DND-41 (cell line): ENCODE measurements at regions not wholly inside any gene's neighbourhood (a gene's known extent, or its start where the extent isn't known, plus 50 kb on each side); places are given as distances from the start of the nearest gene placed in this dataset.

Experiments used
- ATAC-seq: fragments of 200-7000 bp; cut with Tn5 transposase; 3 replicates; pipeline ENCODE4 v1.9.1; 2021; ENCODE audit warnings: low read depth; ENCODE audit not compliant: insufficient read depth
- DNase-seq: peaks from one replicate; pipeline ENCODE4 v3.0.0-alpha.2; 2020
- H2AFZ ChIP-seq: 2 replicates; pipeline ENCODE4 v1.6.0; 2012; ENCODE audit warnings: low read depth, low read length
- H3K27ac ChIP-seq: 2 replicates; pipeline ENCODE4 v1.5.1; 2012; ENCODE audit warnings: low read length, inconsistent platforms
- H3K27me3 ChIP-seq: fragments of 200-600 bp; sonication (generic); 2 replicates; pipeline ENCODE4 v1.6.0; 2012; ENCODE audit warnings: low read length, mild to moderate bottlenecking, inconsistent platforms; ENCODE audit not compliant: insufficient read depth, poor library complexity
- H3K36me3 ChIP-seq: 2 replicates; pipeline ENCODE4 v1.5.1; 2012; ENCODE audit warnings: low read length, inconsistent platforms; ENCODE audit not compliant: insufficient read depth
- H3K4me1 ChIP-seq: 2 replicates; pipeline ENCODE4 v1.5.1; 2012; ENCODE audit warnings: mild to moderate bottlenecking, low read length; ENCODE audit not compliant: insufficient read depth
- H3K4me2 ChIP-seq: 2 replicates; pipeline ENCODE4 v1.6.0; 2012; ENCODE audit warnings: mild to moderate bottlenecking, moderate library complexity, low read length, inconsistent platforms; ENCODE audit not compliant: insufficient read depth
- H3K4me3 ChIP-seq, 2 experiments: fragments of 200-600 bp in 1 of 2; shearing (Covaris generic) in 1 of 2; 2 replicates each; pipeline ENCODE4 v1.5.1; 2012 to 2016; ENCODE audit warnings: inconsistent platforms in 2 of 2, low read length in 2 of 2, mild to moderate bottlenecking in 2 of 2, low read depth in 1 of 2, moderate library complexity in 1 of 2
- H3K79me2 ChIP-seq: 2 replicates; pipeline ENCODE4 v1.6.0; 2012; ENCODE audit warnings: low read length, inconsistent platforms; ENCODE audit not compliant: insufficient read depth
- H3K9ac ChIP-seq: 2 replicates; pipeline ENCODE4 v1.6.0; 2012; ENCODE audit warnings: low read depth, mild to moderate bottlenecking, inconsistent platforms, low read length, moderate library complexity
- H3K9me3 ChIP-seq: 2 replicates; pipeline ENCODE4 v1.5.1; 2012; ENCODE audit warnings: low read length, moderate library complexity, mild to moderate bottlenecking, inconsistent platforms; ENCODE audit not compliant: insufficient read depth, severe bottlenecking
- H4K20me1 ChIP-seq: 2 replicates; pipeline ENCODE4 v1.6.0; 2012; ENCODE audit warnings: low read length; ENCODE audit not compliant: insufficient read depth
- EZH2 ChIP-seq: IDR thresholded peaks from 3 replicates; pipeline ENCODE4 v1.6.1; 2012; ENCODE audit warnings: borderline replicate concordance, low read depth, mild to moderate bottlenecking, moderate library complexity, low read length, inconsistent platforms; ENCODE audit not compliant: severe bottlenecking
- TF ChIP-seq, protein P1 (sequence below): IDR thresholded peaks from 2 replicates; pipeline ENCODE4 v1.5.1; 2012; ENCODE audit warnings: borderline replicate concordance, low read length, moderate library complexity, mild to moderate bottlenecking; ENCODE audit not compliant: poor library complexity, severe bottlenecking; ENCODE audit errors: extremely low read depth

DNA sequence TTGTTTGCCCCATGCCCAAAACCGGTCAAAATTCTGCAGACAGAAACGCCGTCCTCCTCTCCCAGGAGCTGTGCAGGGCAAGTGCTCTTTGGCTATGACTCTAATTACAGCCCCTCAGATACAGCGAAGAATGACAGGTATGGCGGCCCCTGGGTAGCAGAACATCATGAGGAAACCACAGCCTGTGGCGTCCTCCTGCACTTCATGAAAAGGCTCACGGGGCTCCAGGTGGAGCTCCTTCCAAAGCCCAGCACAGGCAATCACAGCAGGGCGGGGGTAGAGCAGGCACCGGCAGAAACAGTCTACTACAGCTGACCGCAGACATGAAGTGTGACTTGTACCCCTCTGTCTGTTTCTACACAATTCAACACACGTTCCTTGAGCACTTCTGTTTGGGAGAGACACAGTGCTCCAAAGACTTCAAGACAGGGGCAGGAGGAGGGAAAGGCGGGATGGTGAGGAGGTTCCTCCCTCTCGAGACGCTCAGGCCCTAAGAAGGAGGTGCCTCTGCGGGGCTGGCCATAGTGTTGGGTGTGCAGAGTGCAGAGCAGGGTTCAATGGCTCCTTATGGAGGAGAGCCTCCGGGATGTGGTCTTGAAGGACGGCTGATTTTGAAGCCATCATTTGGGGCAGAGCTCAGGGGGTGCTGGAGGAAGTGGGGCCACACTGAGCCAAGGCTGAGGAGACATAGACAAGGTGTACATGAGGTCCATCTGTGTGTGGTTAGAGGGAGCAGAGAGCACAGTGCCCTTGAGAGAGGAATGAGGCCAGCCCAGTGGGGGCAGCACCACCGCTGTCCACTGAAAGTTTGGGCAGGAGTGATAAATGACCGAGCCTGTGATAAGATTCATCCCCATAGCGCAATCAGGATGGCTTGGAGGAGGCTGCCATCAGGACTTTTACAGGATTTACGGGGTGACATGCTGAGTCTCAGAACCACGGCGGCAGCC lies 468.3 kb downstream of the EIPR1 start:
- Histone ChIP-seq H3K4me1 (no peaks in the 10 kb centered on the region), H2AFZ (no peak overlapping the region), H3K27me3 (no peaks in the 10 kb centered on the region), H3K4me3 (no peak overlapping the region), H3K27ac (no peak overlapping the region), H4K20me1 (no peaks in the 10 kb centered on the region), H3K79me2 (no peaks in the 10 kb centered on the region), H3K9me3 (no peaks in the 10 kb centered on the region), H3K4me2 (no peak overlapping the region), H3K36me3 (no peaks in the 10 kb centered on the region), H3K9ac (no peak overlapping the region)
- no peak for ATAC-seq
- TF ChIP-seq, protein P1, sequence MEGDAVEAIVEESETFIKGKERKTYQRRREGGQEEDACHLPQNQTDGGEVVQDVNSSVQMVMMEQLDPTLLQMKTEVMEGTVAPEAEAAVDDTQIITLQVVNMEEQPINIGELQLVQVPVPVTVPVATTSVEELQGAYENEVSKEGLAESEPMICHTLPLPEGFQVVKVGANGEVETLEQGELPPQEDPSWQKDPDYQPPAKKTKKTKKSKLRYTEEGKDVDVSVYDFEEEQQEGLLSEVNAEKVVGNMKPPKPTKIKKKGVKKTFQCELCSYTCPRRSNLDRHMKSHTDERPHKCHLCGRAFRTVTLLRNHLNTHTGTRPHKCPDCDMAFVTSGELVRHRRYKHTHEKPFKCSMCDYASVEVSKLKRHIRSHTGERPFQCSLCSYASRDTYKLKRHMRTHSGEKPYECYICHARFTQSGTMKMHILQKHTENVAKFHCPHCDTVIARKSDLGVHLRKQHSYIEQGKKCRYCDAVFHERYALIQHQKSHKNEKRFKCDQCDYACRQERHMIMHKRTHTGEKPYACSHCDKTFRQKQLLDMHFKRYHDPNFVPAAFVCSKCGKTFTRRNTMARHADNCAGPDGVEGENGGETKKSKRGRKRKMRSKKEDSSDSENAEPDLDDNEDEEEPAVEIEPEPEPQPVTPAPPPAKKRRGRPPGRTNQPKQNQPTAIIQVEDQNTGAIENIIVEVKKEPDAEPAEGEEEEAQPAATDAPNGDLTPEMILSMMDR: no peak
- no peak for TF ChIP-seq EZH2
- DNase-seq: no peak

DNA sequence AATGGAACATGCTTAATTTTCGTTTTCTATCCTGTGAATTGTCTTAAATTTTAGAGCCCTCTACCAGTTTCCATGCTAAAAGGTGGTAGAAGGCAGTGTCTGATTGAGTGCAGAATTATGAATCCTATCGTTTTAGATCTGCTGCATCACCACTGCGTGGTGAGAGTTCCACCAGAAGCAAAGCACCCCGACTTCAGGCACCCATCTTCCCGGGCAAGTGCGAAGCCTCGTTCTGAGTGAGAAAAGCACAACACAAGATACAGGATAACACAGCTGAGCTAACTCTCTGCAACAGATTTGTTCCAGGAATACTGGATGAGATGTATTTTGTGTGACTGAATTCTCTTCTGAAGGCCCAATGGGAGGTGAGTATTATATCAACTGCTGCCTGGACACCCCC lies 471.5 kb downstream of the EIPR1 start:
- Histone ChIP-seq H3K4me2 (no peak overlapping the region), H3K4me3 (no peak overlapping the region), H3K27me3 (no peaks in the 10 kb centered on the region), H4K20me1 (no peaks in the 10 kb centered on the region), H3K27ac (no peak overlapping the region), H3K4me1 (no peaks in the 10 kb centered on the region), H3K9me3 (no peaks in the 10 kb centered on the region), H2AFZ (no peak overlapping the region), H3K9ac (no peak overlapping the region), H3K79me2 (no peaks in the 10 kb centered on the region), H3K36me3 (no peaks in the 10 kb centered on the region)
- no peak for TF ChIP-seq EZH2
- TF ChIP-seq, protein P1: no peak
- ATAC-seq (no peak), DNase-seq (no peak)

DNA sequence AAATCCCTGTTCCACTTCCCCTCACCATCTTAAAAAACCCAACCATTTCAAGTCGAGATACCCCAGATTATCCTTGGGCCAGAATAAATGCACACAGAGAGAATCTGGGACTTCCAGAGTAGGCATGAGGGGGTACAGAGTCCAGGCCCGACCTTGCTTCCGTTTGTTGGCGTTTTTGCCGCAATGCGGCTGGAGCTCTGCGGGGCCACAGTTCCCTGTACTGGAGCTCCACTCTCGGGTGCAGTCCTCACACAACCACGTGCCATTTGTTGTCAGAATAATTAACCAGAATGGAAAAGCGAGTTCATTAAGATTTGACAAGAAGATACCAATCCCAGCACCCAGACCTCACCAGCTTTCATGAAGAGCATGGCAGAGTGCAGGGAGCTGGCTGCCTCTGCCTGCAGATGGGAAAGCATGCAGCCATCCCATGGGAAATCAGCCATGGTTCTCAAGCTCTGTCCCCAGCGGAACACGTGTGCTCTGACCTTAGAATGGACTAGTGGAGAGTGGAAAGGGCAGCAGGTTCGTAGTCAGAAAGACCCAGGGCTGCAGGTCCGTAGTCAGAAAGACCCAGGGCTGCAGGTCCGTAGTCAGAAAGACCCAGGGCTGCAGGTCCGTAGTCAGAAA lies 472.8 kb downstream of the EIPR1 start:
- DNase-seq (no peak), ATAC-seq (no peak)
- Histone ChIP-seq H3K4me2 (no peak overlapping the region), H2AFZ (no peak overlapping the region), H3K36me3 (no peaks in the 10 kb centered on the region), H4K20me1 (no peaks in the 10 kb centered on the region), H3K9ac (no peak overlapping the region), H3K4me1 (no peaks in the 10 kb centered on the region), H3K79me2 (no peaks in the 10 kb centered on the region), H3K4me3 (no peak overlapping the region), H3K27ac (no peak overlapping the region), H3K9me3 (no peaks in the 10 kb centered on the region), H3K27me3 (no peaks in the 10 kb centered on the region)
- no peak for TF ChIP-seq EZH2
- TF ChIP-seq, protein P1: no peak
